ENCODE measurements at regions not wholly inside any gene's neighbourhood (a gene's known extent, or its start where the extent isn't known, plus 50 kb on each side); places are given as distances from the start of the nearest gene placed in this dataset.

GRCh38 chr9:82375041-82375440 is 386.5 kb downstream of the SPATA31D1 start:
- WGBS, 2 experiments (ENCODE audit: insufficient coverage in 2 of 2): no CpG with 5 or more reads among the region's 2 CpGs
- Histone ChIP-seq H3K4me3 (ENCODE audit: extremely low read depth, insufficient read depth, low read length, poor library complexity, severe bottlenecking) (no peak overlapping the region), H3K27ac (ENCODE audit: low read depth, low read length, severe bottlenecking) (no peak overlapping the region), H3K36me3 (ENCODE audit: control insufficient read depth, insufficient read depth, low read length) (no peaks in the 10 kb centered on the region), H3K4me1 (ENCODE audit: control insufficient read depth, insufficient read depth, low read length, poor library complexity, severe bottlenecking) (no peaks in the 10 kb centered on the region), H3K9me3 (ENCODE audit: control insufficient read depth, low read length) (no peaks in the 10 kb centered on the region)

GRCh38 chr9:82376677-82377232 is 388.2 kb downstream of the SPATA31D1 start:
- Histone ChIP-seq H3K27ac (ENCODE audit: low read depth, low read length, severe bottlenecking) (no peak overlapping the region), H3K4me1 (ENCODE audit: control insufficient read depth, insufficient read depth, low read length, poor library complexity, severe bottlenecking) (no peaks in the 10 kb centered on the region), H3K9me3 (ENCODE audit: control insufficient read depth, low read length) (no peaks in the 10 kb centered on the region), H3K36me3 (ENCODE audit: control insufficient read depth, insufficient read depth, low read length) (no peaks in the 10 kb centered on the region), H3K4me3 (ENCODE audit: extremely low read depth, insufficient read depth, low read length, poor library complexity, severe bottlenecking) (no peak overlapping the region)
- 86% methylated on average over 1 of the region's 4 CpGs; no CpG with 5 or more reads in 1 of the 2 experiments for WGBS, 2 experiments (ENCODE audit: insufficient coverage in 2 of 2)

GRCh38 chr9:82382887-82383616 is 394.5 kb downstream of the SPATA31D1 start:
- Histone ChIP-seq H3K27ac (ENCODE audit: low read depth, low read length, severe bottlenecking) (peak overlapping the region; percentile 54), H3K36me3 (ENCODE audit: control insufficient read depth, insufficient read depth, low read length) (no peaks in the 10 kb centered on the region)
- 0 to 83% methylated on average over 1 of the region's 6 CpGs for WGBS, 2 experiments (ENCODE audit: insufficient coverage in 2 of 2)

DNA sequence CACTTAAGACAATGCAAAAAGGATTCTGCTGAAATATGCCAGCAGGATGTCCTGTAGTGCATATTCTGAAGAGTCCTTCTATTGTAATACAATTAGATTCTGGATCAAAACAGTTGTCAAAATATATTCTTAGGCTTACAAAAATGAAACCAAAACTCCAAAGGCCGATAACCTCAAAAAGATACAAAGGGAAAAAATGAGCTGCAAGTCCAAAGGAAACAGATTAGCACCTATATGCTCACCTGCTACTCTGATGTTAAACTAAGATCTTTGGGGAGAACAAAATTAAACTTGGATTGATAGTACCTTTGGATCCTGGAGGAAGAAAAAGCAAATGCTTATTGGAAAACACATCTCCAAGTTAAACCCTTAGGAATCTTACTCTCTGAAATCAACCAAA is 397.1 kb downstream of the SPATA31D1 start:
- H3K4me1 ChIP-seq (ENCODE audit: control insufficient read depth, insufficient read depth, low read length, poor library complexity, severe bottlenecking): peaks cover 5% of the 10 kb centered on the region
- no peaks in the 10 kb centered on the region for H3K36me3 ChIP-seq (ENCODE audit: control insufficient read depth, insufficient read depth, low read length)
- H3K9me3 ChIP-seq (ENCODE audit: control insufficient read depth, low read length): no peaks in the 10 kb centered on the region
- WGBS, 2 experiments (ENCODE audit: insufficient coverage in 2 of 2): no CpG with 5 or more reads among the region's 1 CpG
- H3K27ac ChIP-seq (ENCODE audit: low read depth, low read length, severe bottlenecking): no peak overlapping the region
- no peak overlapping the region for H3K4me3 ChIP-seq (ENCODE audit: extremely low read depth, insufficient read depth, low read length, poor library complexity, severe bottlenecking)

More at GRCh38 chr9:82382887-82383616, 394.5 kb downstream of the SPATA31D1 start:
- no peaks in the 10 kb centered on the region for H3K9me3 ChIP-seq (ENCODE audit: control insufficient read depth, low read length)
- peaks cover 5% of the 10 kb centered on the region for H3K4me1 ChIP-seq (ENCODE audit: control insufficient read depth, insufficient read depth, low read length, poor library complexity, severe bottlenecking)
- H3K4me3 ChIP-seq (ENCODE audit: extremely low read depth, insufficient read depth, low read length, poor library complexity, severe bottlenecking): no peak overlapping the region

- Histone ChIP-seq H3K4me1 (ENCODE audit: control insufficient read depth, insufficient read depth, low read length, poor library complexity, severe bottlenecking) (no peaks in the 10 kb centered on the region), H3K27ac (ENCODE audit: low read depth, low read length, severe bottlenecking) (no peak overlapping the region), H3K9me3 (ENCODE audit: control insufficient read depth, low read length) (no peaks in the 10 kb centered on the region), H3K36me3 (ENCODE audit: control insufficient read depth, insufficient read depth, low read length) (no peaks in the 10 kb centered on the region), H3K4me3 (ENCODE audit: extremely low read depth, insufficient read depth, low read length, poor library complexity, severe bottlenecking) (no peak overlapping the region)
These were observed 409.0 kb downstream of the SPATA31D1 start for GRCh38 chr9:82397534-82397933.

- WGBS, 2 experiments (ENCODE audit: insufficient coverage in 2 of 2): 92% methylated on average over 1 of the region's 2 CpGs; no CpG with 5 or more reads in 1 of the 2 experiments
- H3K9me3 ChIP-seq (ENCODE audit: control insufficient read depth, low read length): no peaks in the 10 kb centered on the region
- H3K4me3 ChIP-seq (ENCODE audit: extremely low read depth, insufficient read depth, low read length, poor library complexity, severe bottlenecking): no peak overlapping the region
These were observed 415.8 kb downstream of the SPATA31D1 start for GRCh38 chr9:82404196-82404870.

DNA sequence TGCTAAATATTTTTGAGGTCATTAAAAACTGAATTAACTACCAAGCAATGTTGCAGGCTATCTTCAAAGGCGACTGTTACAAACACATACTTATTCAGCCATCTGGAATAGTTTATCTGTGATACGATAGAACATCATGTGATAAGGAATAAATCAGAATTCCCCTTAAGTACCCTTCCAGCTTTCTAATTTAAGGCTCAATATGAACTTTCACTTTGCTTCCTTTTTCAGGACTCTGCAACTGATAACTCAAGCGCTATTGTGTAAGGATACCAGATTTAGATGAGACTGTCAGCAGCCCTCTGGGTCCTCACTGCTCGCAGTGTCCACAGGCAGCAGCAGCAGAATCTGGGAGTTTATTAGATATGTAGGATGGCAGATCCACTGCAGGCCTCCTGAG is 416.3 kb downstream of the SPATA31D1 start:
- no peak overlapping the region for H3K27ac ChIP-seq (ENCODE audit: low read depth, low read length, severe bottlenecking)
- H3K9me3 ChIP-seq (ENCODE audit: control insufficient read depth, low read length): no peaks in the 10 kb centered on the region
- H3K36me3 ChIP-seq (ENCODE audit: control insufficient read depth, insufficient read depth, low read length): no peaks in the 10 kb centered on the region
- WGBS, 2 experiments (ENCODE audit: insufficient coverage in 2 of 2): 85 to 100% methylated on average over 2 of the region's 4 CpGs
- H3K4me1 ChIP-seq (ENCODE audit: control insufficient read depth, insufficient read depth, low read length, poor library complexity, severe bottlenecking): no peaks in the 10 kb centered on the region
- H3K4me3 ChIP-seq (ENCODE audit: extremely low read depth, insufficient read depth, low read length, poor library complexity, severe bottlenecking): no peak overlapping the region

More at GRCh38 chr9:82404196-82404870, 415.8 kb downstream of the SPATA31D1 start:
- Histone ChIP-seq H3K27ac (ENCODE audit: low read depth, low read length, severe bottlenecking) (no peak overlapping the region), H3K4me1 (ENCODE audit: control insufficient read depth, insufficient read depth, low read length, poor library complexity, severe bottlenecking) (no peaks in the 10 kb centered on the region), H3K36me3 (ENCODE audit: control insufficient read depth, insufficient read depth, low read length) (no peaks in the 10 kb centered on the region)

GRCh38 chr9:82406456-82407085 is 418.0 kb downstream of the SPATA31D1 start:
- Histone ChIP-seq H3K4me3 (ENCODE audit: extremely low read depth, insufficient read depth, low read length, poor library complexity, severe bottlenecking) (no peak overlapping the region), H3K9me3 (ENCODE audit: control insufficient read depth, low read length) (no peaks in the 10 kb centered on the region), H3K4me1 (ENCODE audit: control insufficient read depth, insufficient read depth, low read length, poor library complexity, severe bottlenecking) (no peaks in the 10 kb centered on the region), H3K27ac (ENCODE audit: low read depth, low read length, severe bottlenecking) (no peak overlapping the region), H3K36me3 (ENCODE audit: control insufficient read depth, insufficient read depth, low read length) (no peaks in the 10 kb centered on the region)
- WGBS, 2 experiments (ENCODE audit: insufficient coverage in 2 of 2): 100% methylated on average over 1 of the region's 3 CpGs; no CpG with 5 or more reads in 1 of the 2 experiments

DNA sequence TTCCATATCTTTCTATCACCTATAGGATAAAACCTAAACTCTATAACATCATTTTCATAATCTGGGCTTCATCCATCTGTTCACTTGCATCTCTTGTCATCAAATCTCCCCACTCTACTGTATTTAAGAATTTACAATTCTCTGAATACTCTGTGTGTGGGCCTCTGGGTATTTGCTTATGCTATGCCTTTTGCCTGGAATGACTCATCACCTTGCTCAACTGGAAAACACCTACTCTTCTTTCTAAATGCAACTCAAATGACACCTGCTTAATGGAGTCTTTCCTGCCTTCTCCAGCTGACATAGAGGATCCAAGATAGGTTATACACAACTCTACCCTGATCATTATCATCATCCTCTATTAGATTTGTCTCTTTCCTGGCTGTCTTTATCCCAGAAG is 421.7 kb downstream of the SPATA31D1 start:
- H3K9me3 ChIP-seq (ENCODE audit: control insufficient read depth, low read length): no peaks in the 10 kb centered on the region
- H3K27ac ChIP-seq (ENCODE audit: low read depth, low read length, severe bottlenecking): no peak overlapping the region
- no peaks in the 10 kb centered on the region for H3K36me3 ChIP-seq (ENCODE audit: control insufficient read depth, insufficient read depth, low read length)
- H3K4me1 ChIP-seq (ENCODE audit: control insufficient read depth, insufficient read depth, low read length, poor library complexity, severe bottlenecking): no peaks in the 10 kb centered on the region
- no peak overlapping the region for H3K4me3 ChIP-seq (ENCODE audit: extremely low read depth, insufficient read depth, low read length, poor library complexity, severe bottlenecking)

- Histone ChIP-seq H3K9me3 (ENCODE audit: control insufficient read depth, low read length) (no peaks in the 10 kb centered on the region), H3K27ac (ENCODE audit: low read depth, low read length, severe bottlenecking) (no peak overlapping the region), H3K4me3 (ENCODE audit: extremely low read depth, insufficient read depth, low read length, poor library complexity, severe bottlenecking) (no peak overlapping the region), H3K36me3 (ENCODE audit: control insufficient read depth, insufficient read depth, low read length) (no peaks in the 10 kb centered on the region), H3K4me1 (ENCODE audit: control insufficient read depth, insufficient read depth, low read length, poor library complexity, severe bottlenecking) (no peaks in the 10 kb centered on the region)
These were observed 422.3 kb downstream of the SPATA31D1 start for GRCh38 chr9:82410866-82411265.

All from mesodermal cell (in vitro differentiated cells).